ENCODE measurements at regions not wholly inside any gene's neighbourhood (a gene's known extent, or its start where the extent isn't known, plus 50 kb on each side); places are given as distances from the start of the nearest gene placed in this dataset.

- TF ChIP-seq PRDM15 (CRISPR knock-in tag; IDR thresholded peaks at IDR 0.05) (no peak), E2F5 (CRISPR knock-in tag; IDR thresholded peaks at IDR 0.05) (no peak), ZSCAN18 (CRISPR knock-in tag; IDR thresholded peaks at IDR 0.05) (no peak), NFE2L1 (CRISPR knock-in tag; IDR thresholded peaks at IDR 0.05) (no peak), ZNF416 (CRISPR knock-in tag; IDR thresholded peaks at IDR 0.05) (no peak), ARID4B (CRISPR knock-in tag; IDR thresholded peaks at IDR 0.05; ENCODE audit: borderline replicate concordance) (no peak), ZNF317 (CRISPR knock-in tag; IDR thresholded peaks at IDR 0.05; ENCODE audit: borderline replicate concordance, low read depth) (no peak)
Measured at GRCh38 chr6:14920276-14920675, 325.6 kb upstream of the JARID2 start (continued).

GRCh38 chr6:14921170-14921569 is 324.7 kb upstream of the JARID2 start:
- Mint-ChIP-seq H3K4me1 (peaks cover 67% of the 10 kb centered on the region), H3K9me3 (no peaks in the 10 kb centered on the region), H3K4me3 (no peak overlapping the region), H3K27me3 (ENCODE audit: low read depth) (no peaks in the 10 kb centered on the region), H3K27ac (peak overlapping the region; percentile 46), H3K36me3 (no peaks in the 10 kb centered on the region)
- CTCF ChIA-PET, result interaction anchor here (0.8 kb wide), 1 partner anchor 702 kb away, joined by 3 read pairs; no protein-coding TSS in a partner anchor
- no peak for DNase-seq (ENCODE audit: low spot score)
- TF ChIP-seq SMAD3 (CRISPR knock-in tag; IDR thresholded peaks at IDR 0.05; ENCODE audit: borderline replicate concordance), result no peak
- no peak for TF ChIP-seq OVOL2 (CRISPR knock-in tag; IDR thresholded peaks at IDR 0.05; ENCODE audit: borderline replicate concordance)
- TF ChIP-seq ZNF396 (CRISPR knock-in tag; IDR thresholded peaks at IDR 0.05; ENCODE audit: borderline replicate concordance), result no peak
- TF ChIP-seq USF2 (CRISPR knock-in tag; IDR thresholded peaks at IDR 0.05), result no peak
- TF ChIP-seq E2F1 (CRISPR knock-in tag; IDR thresholded peaks at IDR 0.05), result no peak
- no peak for TF ChIP-seq ZNF425 (CRISPR knock-in tag; conservative IDR thresholded peaks at IDR 0.05)
- POLR2A ChIA-PET, result interaction anchor here (0.6 to 1.0 kb wide), 2 partner anchors 12 to 137 kb away, joined by 3 to 4 read pairs; no protein-coding TSS in a partner anchor
- no peak for ATAC-seq
